Panc1 (cell line): ENCODE measurements at regions not wholly inside any gene's neighbourhood (a gene's known extent, or its start where the extent isn't known, plus 50 kb on each side); places are given as distances from the start of the nearest gene placed in this dataset.

Experiments
- TF ChIP-seq, protein P1 (sequence below): fragments of 450-650 bp; IDR thresholded peaks from 2 replicates; pipeline ENCODE4 v1.5.1; 2017; ENCODE audit warnings: mild to moderate bottlenecking
- TF ChIP-seq, protein P2 (sequence below), 2 experiments: IDR thresholded peaks; 2 replicates each; pipeline ENCODE4 v1.6.1; 2011 to 2012; ENCODE audit warnings: low read depth in 2 of 2, control low read depth in 1 of 2, low read length in 1 of 2, mild to moderate bottlenecking in 1 of 2, moderate library complexity in 1 of 2; ENCODE audit not compliant: insufficient read depth in 1 of 2

DNA sequence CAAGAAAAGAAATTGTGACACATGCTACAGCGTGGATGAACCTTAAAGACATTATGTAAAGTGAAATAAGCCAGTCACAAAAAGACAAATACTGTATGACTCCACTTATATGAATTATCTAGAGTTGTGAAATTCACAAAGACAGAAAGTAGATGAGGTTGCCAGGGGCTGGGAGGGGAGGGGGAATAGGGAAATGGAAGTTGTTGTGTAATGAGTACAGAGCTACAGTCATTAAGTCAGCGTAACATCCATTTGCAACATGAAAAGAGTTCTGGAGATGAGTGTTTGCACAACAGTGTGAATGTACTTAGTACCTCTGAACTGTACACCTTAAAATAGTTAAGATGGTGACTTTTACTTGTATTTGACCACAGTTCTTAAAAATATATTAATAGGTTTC is 112.1 kb upstream of the CDK1 start:
- TF ChIP-seq, protein P1, sequence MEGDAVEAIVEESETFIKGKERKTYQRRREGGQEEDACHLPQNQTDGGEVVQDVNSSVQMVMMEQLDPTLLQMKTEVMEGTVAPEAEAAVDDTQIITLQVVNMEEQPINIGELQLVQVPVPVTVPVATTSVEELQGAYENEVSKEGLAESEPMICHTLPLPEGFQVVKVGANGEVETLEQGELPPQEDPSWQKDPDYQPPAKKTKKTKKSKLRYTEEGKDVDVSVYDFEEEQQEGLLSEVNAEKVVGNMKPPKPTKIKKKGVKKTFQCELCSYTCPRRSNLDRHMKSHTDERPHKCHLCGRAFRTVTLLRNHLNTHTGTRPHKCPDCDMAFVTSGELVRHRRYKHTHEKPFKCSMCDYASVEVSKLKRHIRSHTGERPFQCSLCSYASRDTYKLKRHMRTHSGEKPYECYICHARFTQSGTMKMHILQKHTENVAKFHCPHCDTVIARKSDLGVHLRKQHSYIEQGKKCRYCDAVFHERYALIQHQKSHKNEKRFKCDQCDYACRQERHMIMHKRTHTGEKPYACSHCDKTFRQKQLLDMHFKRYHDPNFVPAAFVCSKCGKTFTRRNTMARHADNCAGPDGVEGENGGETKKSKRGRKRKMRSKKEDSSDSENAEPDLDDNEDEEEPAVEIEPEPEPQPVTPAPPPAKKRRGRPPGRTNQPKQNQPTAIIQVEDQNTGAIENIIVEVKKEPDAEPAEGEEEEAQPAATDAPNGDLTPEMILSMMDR: no peak
- TF ChIP-seq, protein P2, sequence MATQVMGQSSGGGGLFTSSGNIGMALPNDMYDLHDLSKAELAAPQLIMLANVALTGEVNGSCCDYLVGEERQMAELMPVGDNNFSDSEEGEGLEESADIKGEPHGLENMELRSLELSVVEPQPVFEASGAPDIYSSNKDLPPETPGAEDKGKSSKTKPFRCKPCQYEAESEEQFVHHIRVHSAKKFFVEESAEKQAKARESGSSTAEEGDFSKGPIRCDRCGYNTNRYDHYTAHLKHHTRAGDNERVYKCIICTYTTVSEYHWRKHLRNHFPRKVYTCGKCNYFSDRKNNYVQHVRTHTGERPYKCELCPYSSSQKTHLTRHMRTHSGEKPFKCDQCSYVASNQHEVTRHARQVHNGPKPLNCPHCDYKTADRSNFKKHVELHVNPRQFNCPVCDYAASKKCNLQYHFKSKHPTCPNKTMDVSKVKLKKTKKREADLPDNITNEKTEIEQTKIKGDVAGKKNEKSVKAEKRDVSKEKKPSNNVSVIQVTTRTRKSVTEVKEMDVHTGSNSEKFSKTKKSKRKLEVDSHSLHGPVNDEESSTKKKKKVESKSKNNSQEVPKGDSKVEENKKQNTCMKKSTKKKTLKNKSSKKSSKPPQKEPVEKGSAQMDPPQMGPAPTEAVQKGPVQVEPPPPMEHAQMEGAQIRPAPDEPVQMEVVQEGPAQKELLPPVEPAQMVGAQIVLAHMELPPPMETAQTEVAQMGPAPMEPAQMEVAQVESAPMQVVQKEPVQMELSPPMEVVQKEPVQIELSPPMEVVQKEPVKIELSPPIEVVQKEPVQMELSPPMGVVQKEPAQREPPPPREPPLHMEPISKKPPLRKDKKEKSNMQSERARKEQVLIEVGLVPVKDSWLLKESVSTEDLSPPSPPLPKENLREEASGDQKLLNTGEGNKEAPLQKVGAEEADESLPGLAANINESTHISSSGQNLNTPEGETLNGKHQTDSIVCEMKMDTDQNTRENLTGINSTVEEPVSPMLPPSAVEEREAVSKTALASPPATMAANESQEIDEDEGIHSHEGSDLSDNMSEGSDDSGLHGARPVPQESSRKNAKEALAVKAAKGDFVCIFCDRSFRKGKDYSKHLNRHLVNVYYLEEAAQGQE (IDR thresholded peaks at IDR 0.05; ENCODE audit: insufficient read depth in 1 of 2, low read depth in 2 of 2, low read length in 1 of 2): no peak
